HEK293 (cell line): ENCODE measurements at regions not wholly inside any gene's neighbourhood (a gene's known extent, or its start where the extent isn't known, plus 50 kb on each side); places are given as distances from the start of the nearest gene placed in this dataset.

Experiments used
- CTCF ChIA-PET: fragments of 350-600 bp; formaldehyde crosslinking; extraction: SDS; loops from one replicate; lab custom pipeline; 2021; ENCODE audit warnings: antibody characterized with exemption; lab: Yijun Ruan, JAX
- POLR2A ChIA-PET: fragments of 300-600 bp; formaldehyde crosslinking; extraction: SDS; loops from one replicate; lab custom pipeline; 2020; ENCODE audit warnings: antibody characterized with exemption, inconsistent platforms; lab: Yijun Ruan, JAX
- H3K27ac ChIP-seq: fragments of 200-500 bp; sonication (Bioruptor generic); 2 replicates; pipeline ENCODE4 v1.5.1; 2014; ENCODE audit warnings: low read depth, low read length, control low read depth, inconsistent platforms; ENCODE audit errors: extremely low read depth
- H3K36me3 ChIP-seq, 2 experiments: fragments of 200-500 bp in 1 of 2; sonication (Bioruptor generic) in 1 of 2; 1 replicate in 1 of 2; 2 replicates in 1 of 2; pipeline ENCODE4 v1.5.1; 2014 to 2017; ENCODE audit warnings: inconsistent platforms in 2 of 2, low read length in 2 of 2; ENCODE audit not compliant: control insufficient read depth in 2 of 2, insufficient read depth in 1 of 2
- H3K4me1 ChIP-seq: fragments of 200-500 bp; sonication (Bioruptor generic); 2 replicates; pipeline ENCODE4 v1.5.1; 2014; ENCODE audit warnings: mild to moderate bottlenecking, low read length, inconsistent platforms; ENCODE audit not compliant: control insufficient read depth, insufficient read depth
- H3K4me3 ChIP-seq: 2 replicates; pipeline ENCODE4 v1.5.1; 2011; ENCODE audit warnings: low read depth, mild to moderate bottlenecking, control low read depth, low read length, moderate library complexity
- H3K9me3 ChIP-seq: fragments of 200-500 bp; sonication (Bioruptor generic); 2 replicates; pipeline ENCODE4 v1.5.1; 2014; ENCODE audit warnings: low read depth, low read length, inconsistent platforms; ENCODE audit not compliant: control insufficient read depth, insufficient read depth
- BCL6B ChIP-seq: fragments of 450-650 bp; formaldehyde crosslinking; IDR thresholded peaks from 2 replicates; pipeline ENCODE4 v1.5.1; 2017; ENCODE audit warnings: missing biosample characterization, missing genetic modification characterization
- GFI1B ChIP-seq: fragments of 450-650 bp; formaldehyde crosslinking; IDR thresholded peaks from 2 replicates; pipeline ENCODE4 v1.5.1; 2016; ENCODE audit warnings: missing biosample characterization, missing genetic modification characterization
- GLI2 ChIP-seq: fragments of 450-650 bp; formaldehyde crosslinking; IDR thresholded peaks from 2 replicates; pipeline ENCODE4; 2017; ENCODE audit warnings: missing biosample characterization, missing genetic modification characterization, low read depth, borderline replicate concordance
- HOXA7 ChIP-seq: sonication (generic); formaldehyde crosslinking; IDR thresholded peaks from 2 replicates; pipeline ENCODE4 v1.8.1; 2022; ENCODE audit warnings: missing genetic modification reagents, borderline replicate concordance
- SCRT1 ChIP-seq: fragments of 450-650 bp; formaldehyde crosslinking; IDR thresholded peaks from 2 replicates; pipeline ENCODE4 v1.5.1; 2016; ENCODE audit warnings: missing biosample characterization, missing genetic modification characterization, borderline replicate concordance
- TRIM28 ChIP-seq: IDR thresholded peaks from 2 replicates; pipeline ENCODE4 v1.6.1; 2011; ENCODE audit warnings: low read length, control low read depth, borderline replicate concordance
- ZBTB8A ChIP-seq: fragments of 450-650 bp; formaldehyde crosslinking; IDR thresholded peaks from 2 replicates; pipeline ENCODE4 v1.5.1; 2016; ENCODE audit warnings: missing biosample characterization, missing genetic modification characterization
- ZIC2 ChIP-seq: fragments of 450-650 bp; formaldehyde crosslinking; IDR thresholded peaks from 2 replicates; pipeline ENCODE4 v1.5.1; 2016; ENCODE audit warnings: missing biosample characterization, missing genetic modification characterization
- ZNF138 ChIP-seq: fragments of 450-650 bp; formaldehyde crosslinking; IDR thresholded peaks from 2 replicates; pipeline ENCODE4 v1.5.1; 2016; ENCODE audit warnings: missing biosample characterization, missing genetic modification characterization, borderline replicate concordance
- ZNF174 ChIP-seq: fragments of 450-650 bp; formaldehyde crosslinking; IDR thresholded peaks from 2 replicates; pipeline ENCODE4 v1.5.0; 2017; ENCODE audit warnings: missing biosample characterization, mild to moderate bottlenecking, missing genetic modification characterization
- ZNF211 ChIP-seq: fragments of 450-650 bp; formaldehyde crosslinking; IDR thresholded peaks from 2 replicates; pipeline ENCODE4 v1.5.1; 2016; ENCODE audit warnings: low read depth, missing biosample characterization, missing genetic modification characterization
- ZNF311 ChIP-seq: fragments of 450-650 bp; formaldehyde crosslinking; IDR thresholded peaks from 2 replicates; pipeline ENCODE4 v1.5.1; 2017; ENCODE audit warnings: missing biosample characterization, missing genetic modification characterization, borderline replicate concordance
- ZNF350 ChIP-seq: fragments of 450-650 bp; formaldehyde crosslinking; IDR thresholded peaks from 2 replicates; pipeline ENCODE4 v1.5.0; 2017; ENCODE audit warnings: missing biosample characterization, mild to moderate bottlenecking, missing genetic modification characterization
- ZNF362 ChIP-seq: fragments of 450-650 bp; formaldehyde crosslinking; IDR thresholded peaks from 2 replicates; pipeline ENCODE4 v1.5.1; 2016; ENCODE audit warnings: missing biosample characterization, missing genetic modification characterization
- ZNF404 ChIP-seq: fragments of 450-650 bp; formaldehyde crosslinking; IDR thresholded peaks from 2 replicates; pipeline ENCODE4 v1.5.1; 2017; ENCODE audit warnings: missing biosample characterization, missing genetic modification characterization
- ZNF449 ChIP-seq: fragments of 450-650 bp; formaldehyde crosslinking; IDR thresholded peaks from 2 replicates; pipeline ENCODE4 v1.5.1; 2017; ENCODE audit warnings: missing biosample characterization, mild to moderate bottlenecking, missing genetic modification characterization, moderate library complexity
- ZNF518A ChIP-seq: fragments of 450-650 bp; formaldehyde crosslinking; conservative IDR thresholded peaks from 2 replicates; pipeline ENCODE4 v1.5.1; 2016; ENCODE audit warnings: low read depth, missing biosample characterization, missing genetic modification characterization
- ZNF549 ChIP-seq: fragments of 450-650 bp; IDR thresholded peaks from 2 replicates; pipeline ENCODE4 v1.5.1; 2018; ENCODE audit warnings: missing biosample characterization, missing genetic modification characterization, mild to moderate bottlenecking, inconsistent platforms, moderate library complexity
- ZNF555 ChIP-seq: fragments of 450-650 bp; formaldehyde crosslinking; conservative IDR thresholded peaks from 2 replicates; pipeline ENCODE4 v1.5.1; 2017; ENCODE audit warnings: missing biosample characterization, mild to moderate bottlenecking, missing genetic modification characterization, inconsistent platforms
- ZNF580 ChIP-seq: fragments of 450-650 bp; formaldehyde crosslinking; IDR thresholded peaks from 2 replicates; pipeline ENCODE4 v1.5.1; 2016; ENCODE audit warnings: missing biosample characterization, missing genetic modification characterization
- ZNF658 ChIP-seq: fragments of 450-650 bp; formaldehyde crosslinking; IDR thresholded peaks from 2 replicates; pipeline ENCODE4; 2016; ENCODE audit warnings: missing biosample characterization, missing genetic modification characterization
- ZNF664 ChIP-seq: fragments of 450-650 bp; formaldehyde crosslinking; IDR thresholded peaks from 2 replicates; pipeline ENCODE4 v1.5.1; 2016; ENCODE audit warnings: missing biosample characterization, missing genetic modification characterization
- ZNF768 ChIP-seq: fragments of 450-650 bp; formaldehyde crosslinking; IDR thresholded peaks from 2 replicates; pipeline ENCODE4 v1.5.1; 2018; ENCODE audit warnings: missing biosample characterization, mild to moderate bottlenecking, missing genetic modification characterization
- ZNF791 ChIP-seq: fragments of 450-650 bp; formaldehyde crosslinking; IDR thresholded peaks from 2 replicates; pipeline ENCODE4 v1.5.1; 2016; ENCODE audit warnings: missing biosample characterization, missing genetic modification characterization
- ZNF830 ChIP-seq: fragments of 450-650 bp; IDR thresholded peaks from 2 replicates; pipeline ENCODE4 v1.5.0; 2018; ENCODE audit warnings: missing biosample characterization, missing genetic modification characterization, low read depth, mild to moderate bottlenecking, moderate library complexity

GRCh38 chr4:138408758-138409157 lies 166.6 kb upstream of the SLC7A11 start:
- Histone ChIP-seq H3K4me3 (no peak overlapping the region), H3K27ac (no peak overlapping the region), H3K36me3 (no peaks in the 10 kb centered on the region), H3K9me3 (no peaks in the 10 kb centered on the region), H3K4me1 (no peaks in the 10 kb centered on the region)
- TF ChIP-seq ZNF449 (tag by site-specific recombination) (no peak), ZNF580 (tag by site-specific recombination) (no peak), ZNF211 (tag by site-specific recombination) (no peak), BCL6B (tag by site-specific recombination) (no peak), ZBTB8A (no peak), ZNF549 (tag by site-specific recombination) (no peak), ZNF350 (tag by site-specific recombination) (no peak), TRIM28 (no peak), ZNF768 (no peak), ZNF664 (tag by site-specific recombination) (no peak), GLI2 (no peak)
- ChIA-PET POLR2A (no interaction called here), CTCF (no interaction called here)

GRCh38 chr4:138407329-138407728 lies 165.2 kb upstream of the SLC7A11 start:
- CTCF ChIA-PET: no interaction called here
- POLR2A ChIA-PET: no interaction called here

GRCh38 chr4:138406876-138407275 lies 164.7 kb upstream of the SLC7A11 start:
- Histone ChIP-seq H3K4me1 (no peaks in the 10 kb centered on the region), H3K36me3 (no peaks in the 10 kb centered on the region), H3K4me3 (no peak overlapping the region), H3K9me3 (no peaks in the 10 kb centered on the region), H3K27ac (no peak overlapping the region)
- ChIA-PET POLR2A (no interaction called here), CTCF (no interaction called here)
- TF ChIP-seq ZIC2 (tag by site-specific recombination) (no peak), ZBTB8A (no peak), ZNF518A (no peak), ZNF404 (tag by site-specific recombination) (no peak), HOXA7 (CRISPR knock-in tag) (no peak), ZNF658 (tag by site-specific recombination) (no peak)

More at GRCh38 chr4:138407329-138407728, 165.2 kb upstream of the SLC7A11 start:
- H3K4me1 ChIP-seq: no peaks in the 10 kb centered on the region
- H3K36me3 ChIP-seq: no peaks in the 10 kb centered on the region
- no peak overlapping the region for H3K4me3 ChIP-seq
- H3K9me3 ChIP-seq: no peaks in the 10 kb centered on the region
- TF ChIP-seq ZNF830 (tag by site-specific recombination) (no peak), ZNF311 (tag by site-specific recombination) (no peak), ZNF362 (tag by site-specific recombination) (no peak), ZNF174 (no peak), SCRT1 (no peak), ZNF555 (tag by site-specific recombination) (no peak), ZNF791 (tag by site-specific recombination) (no peak), GFI1B (tag by site-specific recombination) (no peak), ZNF138 (tag by site-specific recombination) (no peak)
- no peak overlapping the region for H3K27ac ChIP-seq
